Trophoblast cell (in vitro differentiated cells and primary cell): ENCODE measurements at regions not wholly inside any gene's neighbourhood (a gene's known extent, or its start where the extent isn't known, plus 50 kb on each side); places are given as distances from the start of the nearest gene placed in this dataset.

Experiments
- DNase-seq, 2 donors: peaks; one replicate each; pipeline ENCODE4 v3.0.0-alpha.2; 2016
- H2AFZ ChIP-seq: 2 replicates; pipeline ENCODE4 v1.6.1; 2013; ENCODE audit warnings: low read length, moderate library complexity, mild to moderate bottlenecking; ENCODE audit not compliant: insufficient read depth, poor library complexity
- H2AK5ac ChIP-seq: 2 replicates; pipeline ENCODE4 v1.6.1; 2013; ENCODE audit warnings: mild to moderate bottlenecking, low read length
- H2BK120ac ChIP-seq: 2 replicates; pipeline ENCODE4 v1.6.1; 2013; ENCODE audit warnings: low read length, mild to moderate bottlenecking, moderate library complexity; ENCODE audit not compliant: insufficient read depth, poor library complexity
- H2BK12ac ChIP-seq: 2 replicates; pipeline ENCODE4 v1.6.1; 2013; ENCODE audit warnings: mild to moderate bottlenecking, low read length, moderate library complexity
- H2BK5ac ChIP-seq: 2 replicates; pipeline ENCODE4 v1.6.1; 2013; ENCODE audit warnings: low read length, low read depth, moderate library complexity, mild to moderate bottlenecking; ENCODE audit not compliant: poor library complexity
- H3K14ac ChIP-seq: 2 replicates; pipeline ENCODE4 v1.6.1; 2013; ENCODE audit warnings: mild to moderate bottlenecking, low read length
- H3K18ac ChIP-seq: 2 replicates; pipeline ENCODE4 v1.6.1; 2013; ENCODE audit warnings: mild to moderate bottlenecking, low read length
- H3K23ac ChIP-seq: 2 replicates; pipeline ENCODE4 v1.6.1; 2013; ENCODE audit warnings: low read length
- H3K27ac ChIP-seq: 2 replicates; pipeline ENCODE4 v1.5.1; 2013; ENCODE audit warnings: low read depth, mild to moderate bottlenecking, inconsistent platforms, low read length, moderate library complexity
- H3K27me3 ChIP-seq: 2 replicates; pipeline ENCODE4 v1.6.1; 2013; ENCODE audit warnings: inconsistent platforms, mild to moderate bottlenecking, low read length, moderate library complexity; ENCODE audit not compliant: insufficient read depth
- H3K36me3 ChIP-seq, 2 experiments: 1 replicate in 1 of 2; 2 replicates in 1 of 2; pipeline ENCODE4 v1.6.1; 2013; ENCODE audit warnings: low read length in 2 of 2, mild to moderate bottlenecking in 2 of 2, moderate library complexity in 1 of 2; ENCODE audit not compliant: insufficient read depth in 2 of 2, control insufficient read depth in 1 of 2
- H3K4ac ChIP-seq: 2 replicates; pipeline ENCODE4 v1.6.1; 2013; ENCODE audit warnings: low read depth, mild to moderate bottlenecking, low read length, moderate library complexity
- H3K4me1 ChIP-seq, 2 experiments: 1 replicate in 1 of 2; 2 replicates in 1 of 2; pipeline ENCODE4 v1.6.1; 2013; ENCODE audit warnings: low read length in 2 of 2, mild to moderate bottlenecking in 2 of 2, moderate library complexity in 1 of 2; ENCODE audit not compliant: insufficient read depth in 2 of 2, control insufficient read depth in 1 of 2
- H3K4me2 ChIP-seq: 2 replicates; pipeline ENCODE4 v1.6.1; 2013; ENCODE audit warnings: inconsistent platforms, mild to moderate bottlenecking, low read length, moderate library complexity
- H3K4me3 ChIP-seq: 2 replicates; pipeline ENCODE4 v1.5.1; 2013; ENCODE audit warnings: mild to moderate bottlenecking, low read depth, low read length, inconsistent platforms
- H3K79me1 ChIP-seq: one replicate; pipeline ENCODE4 v1.6.1; 2013; ENCODE audit warnings: low read length
- H3K79me2 ChIP-seq: 2 replicates; pipeline ENCODE4 v1.6.1; 2013; ENCODE audit warnings: low read length, mild to moderate bottlenecking; ENCODE audit not compliant: control insufficient read depth, insufficient read depth, poor library complexity
- H3K9ac ChIP-seq: 2 replicates; pipeline ENCODE4 v1.6.1; 2013; ENCODE audit warnings: mild to moderate bottlenecking, low read length
- H3K9me3 ChIP-seq: 2 replicates; pipeline ENCODE4 v1.6.1; 2013; ENCODE audit warnings: low read depth, mild to moderate bottlenecking, control low read depth, inconsistent platforms, low read length; ENCODE audit not compliant: insufficient read depth
- H4K12ac ChIP-seq: 2 replicates; pipeline ENCODE4 v1.6.1; 2013; ENCODE audit warnings: low read depth, mild to moderate bottlenecking, low read length, moderate library complexity
- H4K8ac ChIP-seq: 2 replicates; pipeline ENCODE4 v1.6.1; 2013; ENCODE audit warnings: low read depth, mild to moderate bottlenecking, low read length, moderate library complexity
- H4K91ac ChIP-seq: one replicate; pipeline ENCODE4 v1.6.1; 2013; ENCODE audit warnings: low read depth, mild to moderate bottlenecking, low read length, moderate library complexity
- WGBS: extraction: QIAGEN DNeasy Blood & Tissue Kit; methylation state at CpG from one replicate; pipeline ENCODE4 v1.1.7; 2013; ENCODE audit warnings: missing lambda C conversion rate; ENCODE audit not compliant: insufficient read length, insufficient coverage; ENCODE audit errors: extremely low coverage; 5-methylcytosine and 5-hydroxymethylcytosine counted together

- H3K23ac ChIP-seq, result no peak overlapping the region
- no peaks in the 10 kb centered on the region for H3K4me1 ChIP-seq
- H2BK120ac ChIP-seq, result no peak overlapping the region
- no peak overlapping the region for H2AK5ac ChIP-seq
- no peak overlapping the region for H3K9ac ChIP-seq
- H2BK12ac ChIP-seq, result no peak overlapping the region
- no peak overlapping the region for H2BK5ac ChIP-seq
- no peak for DNase-seq
- no peaks in the 10 kb centered on the region for H3K79me2 ChIP-seq
- H2AFZ ChIP-seq, result no peak overlapping the region
- no peaks in the 10 kb centered on the region for H3K9me3 ChIP-seq
- no peaks in the 10 kb centered on the region for H3K79me1 ChIP-seq
- no peak overlapping the region for H3K27ac ChIP-seq
- H3K4ac ChIP-seq, result no peak overlapping the region
- no CpG with 5 or more reads among the region's 1 CpG for WGBS
- H3K14ac ChIP-seq, result no peak overlapping the region
- H4K12ac ChIP-seq, result no peak overlapping the region
- no peak overlapping the region for H3K18ac ChIP-seq
- no peak overlapping the region for H4K8ac ChIP-seq
- H3K36me3 ChIP-seq, result no peaks in the 10 kb centered on the region
- no peaks in the 10 kb centered on the region for H3K27me3 ChIP-seq
- H4K91ac ChIP-seq, result no peak overlapping the region
- H3K4me2 ChIP-seq, result no peak overlapping the region
- H3K4me3 ChIP-seq, result no peak overlapping the region
These were observed 519.9 kb downstream of the UTRN start for GRCh38 chr6:144805049-144805448.

DNA sequence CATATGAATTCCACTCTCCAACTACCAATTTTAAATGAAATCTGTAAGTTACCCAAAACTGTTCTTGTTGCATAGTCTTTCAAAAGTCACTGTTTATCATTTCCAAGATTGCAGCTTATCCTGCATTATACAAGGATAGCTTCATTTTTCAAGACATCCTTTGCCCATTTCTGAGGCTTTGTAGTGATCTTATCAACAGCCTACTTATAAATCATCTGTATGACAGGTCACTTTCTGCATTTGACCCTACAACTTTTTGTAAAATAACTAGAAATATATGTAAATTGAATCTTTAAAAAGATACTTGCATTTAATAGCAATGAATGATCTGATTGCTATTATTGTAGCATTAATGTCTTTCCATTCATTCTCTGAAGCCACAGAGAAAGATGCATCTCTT, 521.1 kb downstream of the UTRN start:
- H2BK12ac ChIP-seq, result no peak overlapping the region
- H3K27me3 ChIP-seq, result no peaks in the 10 kb centered on the region
- H2AK5ac ChIP-seq, result no peak overlapping the region
- H4K91ac ChIP-seq, result no peak overlapping the region
- no peak overlapping the region for H3K14ac ChIP-seq
- H2BK5ac ChIP-seq, result no peak overlapping the region
- H3K23ac ChIP-seq, result no peak overlapping the region
- no peaks in the 10 kb centered on the region for H3K79me2 ChIP-seq
- no peaks in the 10 kb centered on the region for H3K4me1 ChIP-seq
- H2AFZ ChIP-seq, result no peak overlapping the region
- H3K9me3 ChIP-seq, result no peaks in the 10 kb centered on the region
- no peaks in the 10 kb centered on the region for H3K79me1 ChIP-seq
- no peaks in the 10 kb centered on the region for H3K36me3 ChIP-seq
- H3K9ac ChIP-seq, result no peak overlapping the region
- DNase-seq, result no peak
- H2BK120ac ChIP-seq, result no peak overlapping the region
- no peak overlapping the region for H3K18ac ChIP-seq
- H3K4ac ChIP-seq, result no peak overlapping the region
- no peak overlapping the region for H4K8ac ChIP-seq
- no peak overlapping the region for H3K4me3 ChIP-seq
- H3K27ac ChIP-seq, result no peak overlapping the region
- H3K4me2 ChIP-seq, result no peak overlapping the region
- no peak overlapping the region for H4K12ac ChIP-seq

GRCh38 chr6:144809120-144809519, 524.0 kb downstream of the UTRN start:
- WGBS, result no CpG with 5 or more reads among the region's 1 CpG
- Histone ChIP-seq H3K27me3 (no peaks in the 10 kb centered on the region), H3K36me3 (no peaks in the 10 kb centered on the region), H4K8ac (no peak overlapping the region), H3K4me3 (no peak overlapping the region), H4K12ac (no peak overlapping the region), H2BK5ac (no peak overlapping the region), H3K4me1 (no peaks in the 10 kb centered on the region), H3K14ac (no peak overlapping the region), H2BK120ac (no peak overlapping the region), H3K4ac (no peak overlapping the region), H3K9me3 (no peaks in the 10 kb centered on the region), H3K18ac (no peak overlapping the region), H2AFZ (no peak overlapping the region), H3K27ac (no peak overlapping the region), H3K79me2 (no peaks in the 10 kb centered on the region), H4K91ac (no peak overlapping the region), H3K9ac (no peak overlapping the region), H3K79me1 (no peaks in the 10 kb centered on the region), H3K4me2 (no peak overlapping the region), H2BK12ac (no peak overlapping the region), H3K23ac (no peak overlapping the region), H2AK5ac (no peak overlapping the region)
- DNase-seq, result peak in 1 of 2 donors; percentile 31

DNA sequence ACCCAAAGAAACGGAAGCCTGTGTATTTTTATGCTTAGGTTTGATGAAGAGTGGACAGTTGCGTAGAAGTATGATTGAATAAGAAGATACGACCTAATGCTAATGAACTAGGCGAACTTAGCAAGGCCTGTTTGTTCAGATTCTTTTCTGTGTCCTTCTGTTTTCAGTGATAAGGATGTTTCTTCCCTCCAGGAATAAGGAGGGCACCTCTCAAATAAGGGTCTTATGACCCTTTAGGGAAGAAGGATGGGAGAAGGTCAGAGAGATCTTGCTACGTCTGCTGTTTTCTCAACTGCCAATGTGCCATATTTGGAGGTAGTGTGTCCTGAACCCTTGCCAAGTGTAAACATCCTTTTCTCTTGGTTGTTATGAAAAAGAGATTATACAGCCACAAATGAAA, 524.8 kb downstream of the UTRN start:
- H4K91ac ChIP-seq, result no peak overlapping the region
- no peak overlapping the region for H3K18ac ChIP-seq
- no peak overlapping the region for H3K14ac ChIP-seq
- H3K79me2 ChIP-seq, result no peaks in the 10 kb centered on the region
- H3K9ac ChIP-seq, result no peak overlapping the region
- H3K27ac ChIP-seq, result no peak overlapping the region
- H2AK5ac ChIP-seq, result no peak overlapping the region
- no peak overlapping the region for H2BK5ac ChIP-seq
- no peak overlapping the region for H4K12ac ChIP-seq
- no peak overlapping the region for H2BK120ac ChIP-seq
- H3K36me3 ChIP-seq, result no peaks in the 10 kb centered on the region
- WGBS, result no CpG with 5 or more reads among the region's 5 CpGs
- H3K4me3 ChIP-seq, result no peak overlapping the region
- no peak overlapping the region for H3K23ac ChIP-seq
- H2AFZ ChIP-seq, result no peak overlapping the region
- no peaks in the 10 kb centered on the region for H3K79me1 ChIP-seq
- no peak overlapping the region for H2BK12ac ChIP-seq
- H3K27me3 ChIP-seq, result no peaks in the 10 kb centered on the region
- H3K9me3 ChIP-seq, result no peaks in the 10 kb centered on the region
- no peak overlapping the region for H4K8ac ChIP-seq
- H3K4me2 ChIP-seq, result no peak overlapping the region
- H3K4me1 ChIP-seq, result no peaks in the 10 kb centered on the region
- no peak for DNase-seq
- H3K4ac ChIP-seq, result no peak overlapping the region

- Histone ChIP-seq H3K9ac (no peak overlapping the region), H3K79me1 (no peaks in the 10 kb centered on the region), H3K4ac (no peak overlapping the region), H3K27ac (no peak overlapping the region), H3K23ac (no peak overlapping the region), H3K4me1 (no peaks in the 10 kb centered on the region), H4K8ac (peak overlapping the region; percentile 16), H2BK5ac (no peak overlapping the region), H3K14ac (no peak overlapping the region), H3K27me3 (no peaks in the 10 kb centered on the region), H2AK5ac (no peak overlapping the region), H3K9me3 (no peaks in the 10 kb centered on the region), H3K18ac (no peak overlapping the region), H3K4me2 (no peak overlapping the region), H2BK12ac (no peak overlapping the region), H2BK120ac (no peak overlapping the region), H4K91ac (no peak overlapping the region), H4K12ac (no peak overlapping the region), H3K79me2 (no peaks in the 10 kb centered on the region), H2AFZ (no peak overlapping the region), H3K4me3 (no peak overlapping the region), H3K36me3 (no peaks in the 10 kb centered on the region)
- no peak for DNase-seq
- no CpG with 5 or more reads among the region's 5 CpGs for WGBS
These were observed 526.0 kb downstream of the UTRN start for GRCh38 chr6:144811140-144811539.
